CD4-positive, alpha-beta T cell (primary cell): ENCODE measurements at regions not wholly inside any gene's neighbourhood (a gene's known extent, or its start where the extent isn't known, plus 50 kb on each side); places are given as distances from the start of the nearest gene placed in this dataset.

Experiments
- ATAC-seq: fragments of 200-7000 bp; cut with Tn5 transposase; one replicate; pipeline ENCODE4 v1.10.0; 2022; ENCODE audit warnings: mild to moderate bottlenecking; ENCODE audit not compliant: poor library complexity
- CTCF ChIA-PET: fragments of 350-600 bp; sonication (Branson Sonifier 250); formaldehyde crosslinking; loops from one replicate; lab custom pipeline; 2021; ENCODE audit warnings: antibody characterized with exemption, inconsistent platforms; lab: Charles Lee
- POLR2A ChIA-PET: fragments of 350-600 bp; sonication (Branson Sonifier 250); formaldehyde crosslinking; loops from one replicate; lab custom pipeline; 2021; ENCODE audit warnings: antibody characterized with exemption, inconsistent platforms; lab: Charles Lee
- DNase-seq, 14 experiments: peaks; one replicate each; pipeline ENCODE4 v3.0.0-alpha.2; 2013 to 2020; ENCODE audit warnings: mixed read lengths in 2 of 14
- H3K27ac ChIP-seq, 2 donors: one replicate each; pipeline versions ENCODE4 v1.5.1 to v1.7.0; 2013; ENCODE audit warnings: low read length in 2 of 2, low read depth in 1 of 2, mild to moderate bottlenecking in 1 of 2
- H3K27me3 ChIP-seq, 2 experiments: 1 replicate in 1 of 2; 2 replicates in 1 of 2; pipeline versions ENCODE4 v1.6.1 to v1.7.0; 2013; ENCODE audit warnings: low read length in 2 of 2, control low read depth in 1 of 2, mild to moderate bottlenecking in 1 of 2, moderate library complexity in 1 of 2; ENCODE audit not compliant: insufficient read depth in 2 of 2, control insufficient read depth in 1 of 2
- H3K36me3 ChIP-seq: one replicate; pipeline ENCODE4 v1.6.1; 2013; ENCODE audit warnings: low read length, control low read depth; ENCODE audit not compliant: insufficient read depth
- H3K4me1 ChIP-seq: one replicate; pipeline ENCODE4 v1.6.1; 2013; ENCODE audit warnings: low read length, control low read depth; ENCODE audit not compliant: insufficient read depth
- H3K4me3 ChIP-seq: one replicate; pipeline ENCODE4 v1.5.1; 2013; ENCODE audit warnings: mild to moderate bottlenecking, low read length, moderate library complexity
- H3K9me3 ChIP-seq, 2 experiments: 1 replicate in 1 of 2; 2 replicates in 1 of 2; pipeline versions ENCODE4 v1.6.1 to v1.7.0; 2013; ENCODE audit warnings: low read length in 2 of 2, mild to moderate bottlenecking in 2 of 2, control low read depth in 1 of 2, moderate library complexity in 1 of 2; ENCODE audit not compliant: control insufficient read depth in 1 of 2, insufficient read depth in 1 of 2
- H3K27ac Mint-ChIP-seq: one replicate; pipeline ENCODE4 v1.8.0; 2020; ENCODE audit warnings: mixed read lengths
- H3K27me3 Mint-ChIP-seq: one replicate; pipeline ENCODE4 v1.8.0; 2021; ENCODE audit warnings: mixed read lengths
- H3K36me3 Mint-ChIP-seq: one replicate; pipeline ENCODE4 v1.8.0; 2021; ENCODE audit warnings: low read depth, mixed read lengths
- H3K4me1 Mint-ChIP-seq: one replicate; pipeline ENCODE4 v1.8.0; 2021; ENCODE audit warnings: low read depth, mixed read lengths
- H3K4me3 Mint-ChIP-seq: one replicate; pipeline ENCODE4 v1.8.0; 2020; ENCODE audit warnings: mild to moderate bottlenecking, mixed read lengths
- H3K9me3 Mint-ChIP-seq: one replicate; pipeline ENCODE4 v1.8.0; 2020; ENCODE audit warnings: mixed read lengths
- intact Hi-C, 2 experiments: fragments of 100-400 bp; cut with DNase I in 1 of 2; cut with micrococcal nuclease in 1 of 2; formaldehyde crosslinking; loops; one replicate each; pipeline versions ENCODE4 v1.15.1 to v1.9.0; 2023 to 2025; cut with DNase I, micrococcal nuclease
- TF ChIP-seq, protein P1 (sequence below): fragments of 200-600 bp; IDR thresholded peaks from one replicate; pipeline ENCODE4 v1.8.0; 2022; ENCODE audit warnings: antibody characterized with exemption, mild to moderate bottlenecking

DNA sequence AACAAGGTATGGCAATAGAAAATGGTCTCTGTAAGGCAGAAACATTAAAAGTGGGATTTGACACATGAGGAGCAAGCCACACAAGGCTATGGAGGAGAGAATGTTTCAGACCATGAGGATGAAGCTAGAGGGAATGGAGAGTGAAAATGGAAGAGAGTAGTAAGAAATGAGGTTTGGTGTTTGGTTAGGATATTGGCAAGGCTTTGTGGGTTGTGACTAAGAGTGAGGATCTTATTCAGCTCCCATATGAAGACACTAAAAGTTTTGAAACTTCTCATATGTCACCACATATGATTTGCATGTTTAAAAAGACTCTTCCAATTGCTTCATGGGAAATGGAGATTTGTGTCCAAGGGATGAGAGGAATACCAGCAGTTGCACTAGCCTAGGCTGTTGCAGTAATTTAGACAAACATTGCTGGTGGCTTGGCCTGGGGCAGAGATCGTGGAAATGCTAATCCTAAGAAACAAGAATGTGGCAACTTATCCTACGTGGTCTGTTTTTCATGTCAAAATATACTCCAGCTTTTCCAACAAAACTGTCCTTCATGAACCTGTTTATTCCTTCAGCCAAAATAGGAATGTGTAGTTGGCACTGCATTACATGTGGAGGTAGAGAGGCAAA, 749.0 kb downstream of the PDCD6IP start:
- TF ChIP-seq, protein P1, sequence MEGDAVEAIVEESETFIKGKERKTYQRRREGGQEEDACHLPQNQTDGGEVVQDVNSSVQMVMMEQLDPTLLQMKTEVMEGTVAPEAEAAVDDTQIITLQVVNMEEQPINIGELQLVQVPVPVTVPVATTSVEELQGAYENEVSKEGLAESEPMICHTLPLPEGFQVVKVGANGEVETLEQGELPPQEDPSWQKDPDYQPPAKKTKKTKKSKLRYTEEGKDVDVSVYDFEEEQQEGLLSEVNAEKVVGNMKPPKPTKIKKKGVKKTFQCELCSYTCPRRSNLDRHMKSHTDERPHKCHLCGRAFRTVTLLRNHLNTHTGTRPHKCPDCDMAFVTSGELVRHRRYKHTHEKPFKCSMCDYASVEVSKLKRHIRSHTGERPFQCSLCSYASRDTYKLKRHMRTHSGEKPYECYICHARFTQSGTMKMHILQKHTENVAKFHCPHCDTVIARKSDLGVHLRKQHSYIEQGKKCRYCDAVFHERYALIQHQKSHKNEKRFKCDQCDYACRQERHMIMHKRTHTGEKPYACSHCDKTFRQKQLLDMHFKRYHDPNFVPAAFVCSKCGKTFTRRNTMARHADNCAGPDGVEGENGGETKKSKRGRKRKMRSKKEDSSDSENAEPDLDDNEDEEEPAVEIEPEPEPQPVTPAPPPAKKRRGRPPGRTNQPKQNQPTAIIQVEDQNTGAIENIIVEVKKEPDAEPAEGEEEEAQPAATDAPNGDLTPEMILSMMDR, result no peak
- Histone ChIP-seq H3K4me1 (no peaks in the 10 kb centered on the region), H3K36me3 (no peaks in the 10 kb centered on the region), H3K4me3 (no peak overlapping the region), H3K9me3 (no peaks in the 10 kb centered on the region), H3K27me3 (no peaks in the 10 kb centered on the region), H3K27ac (no peak overlapping the region)
- Mint-ChIP-seq H3K27ac (no peak overlapping the region), H3K4me1 (no peaks in the 10 kb centered on the region), H3K36me3 (no peaks in the 10 kb centered on the region), H3K9me3 (no peaks in the 10 kb centered on the region), H3K4me3 (no peak overlapping the region), H3K27me3 (no peaks in the 10 kb centered on the region)
- ChIA-PET CTCF (no interaction called here), POLR2A (no interaction called here)
- DNase-seq, result no peak
- intact Hi-C loops, result no loop called here
- ATAC-seq, result no peak

DNA sequence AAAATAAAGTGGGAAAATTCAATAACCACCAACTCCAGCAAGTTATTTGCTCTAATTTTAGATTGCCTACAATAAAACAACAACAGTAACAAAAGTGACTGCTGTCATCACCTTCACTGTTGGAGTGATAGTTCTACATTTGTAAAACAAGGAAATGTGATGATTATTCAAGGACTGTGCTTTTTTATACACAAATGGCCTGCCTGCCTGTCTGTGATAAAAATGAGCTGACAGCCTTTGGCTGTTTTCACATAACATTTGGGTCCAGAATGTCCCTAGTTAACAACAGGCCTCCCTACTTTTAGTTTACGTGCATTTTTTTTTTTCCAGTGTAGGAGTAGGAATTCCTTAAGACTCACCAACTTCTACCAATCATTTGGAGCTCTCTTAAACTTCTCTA, 768.8 kb downstream of the PDCD6IP start:
- Mint-ChIP-seq H3K27me3 (no peaks in the 10 kb centered on the region), H3K4me1 (no peaks in the 10 kb centered on the region)
- TF ChIP-seq, protein P1, result no peak

DNA sequence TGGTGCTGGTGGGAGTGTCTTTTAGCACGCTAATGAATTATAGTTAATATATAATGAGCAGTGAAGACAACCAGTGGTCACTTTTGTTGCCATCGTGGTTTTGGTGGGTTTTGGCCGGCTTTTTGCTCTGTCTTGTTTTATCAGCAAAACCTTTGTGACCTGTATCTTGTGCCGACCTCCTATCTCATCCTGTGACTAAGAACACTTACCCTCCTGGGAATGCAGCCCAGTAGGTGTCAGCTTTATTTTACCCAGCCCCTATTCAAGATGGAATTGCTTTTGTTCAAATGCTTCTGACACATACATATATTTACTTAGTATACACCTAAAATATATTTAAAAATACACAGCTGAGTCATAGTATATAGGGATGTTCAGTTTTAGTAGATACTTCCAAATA, 770.3 kb downstream of the PDCD6IP start:
- TF ChIP-seq, protein P1, result no peak
- ChIA-PET CTCF (no interaction called here), POLR2A (no interaction called here)
- H3K9me3 ChIP-seq, result no peaks in the 10 kb centered on the region
- DNase-seq (no peak), ATAC-seq (no peak)
- H3K4me1 ChIP-seq, result no peaks in the 10 kb centered on the region
- H3K9me3 Mint-ChIP-seq, result peaks cover 10% of the 10 kb centered on the region
- H3K4me3 Mint-ChIP-seq, result no peak overlapping the region
- H3K4me1 Mint-ChIP-seq, result no peaks in the 10 kb centered on the region
- H3K27ac Mint-ChIP-seq, result no peak overlapping the region
- H3K27me3 Mint-ChIP-seq, result no peaks in the 10 kb centered on the region
- no peak overlapping the region for H3K4me3 ChIP-seq
- no peaks in the 10 kb centered on the region for H3K36me3 ChIP-seq
- no peak overlapping the region for H3K27ac ChIP-seq
- no peaks in the 10 kb centered on the region for H3K27me3 ChIP-seq
- no peaks in the 10 kb centered on the region for H3K36me3 Mint-ChIP-seq
- intact Hi-C loops, result no loop called here

More for the DNA sequence above, 768.8 kb downstream of the PDCD6IP start:
- Mint-ChIP-seq H3K9me3 (peaks cover 15% of the 10 kb centered on the region), H3K4me3 (no peak overlapping the region), H3K27ac (no peak overlapping the region), H3K36me3 (no peaks in the 10 kb centered on the region)
- DNase-seq (no peak), ATAC-seq (no peak)
- no peaks in the 10 kb centered on the region for H3K36me3 ChIP-seq
- H3K9me3 ChIP-seq, result no peaks in the 10 kb centered on the region
- H3K4me3 ChIP-seq, result no peak overlapping the region
- H3K27ac ChIP-seq, result no peak overlapping the region
- no peaks in the 10 kb centered on the region for H3K27me3 ChIP-seq
- CTCF ChIA-PET, result no interaction called here
- POLR2A ChIA-PET, result no interaction called here
- H3K4me1 ChIP-seq, result no peaks in the 10 kb centered on the region
- intact Hi-C loops, result no loop called here
